ENCODE measurements at regions not wholly inside any gene's neighbourhood (a gene's known extent, or its start where the extent isn't known, plus 50 kb on each side); places are given as distances from the start of the nearest gene placed in this dataset.

DNA sequence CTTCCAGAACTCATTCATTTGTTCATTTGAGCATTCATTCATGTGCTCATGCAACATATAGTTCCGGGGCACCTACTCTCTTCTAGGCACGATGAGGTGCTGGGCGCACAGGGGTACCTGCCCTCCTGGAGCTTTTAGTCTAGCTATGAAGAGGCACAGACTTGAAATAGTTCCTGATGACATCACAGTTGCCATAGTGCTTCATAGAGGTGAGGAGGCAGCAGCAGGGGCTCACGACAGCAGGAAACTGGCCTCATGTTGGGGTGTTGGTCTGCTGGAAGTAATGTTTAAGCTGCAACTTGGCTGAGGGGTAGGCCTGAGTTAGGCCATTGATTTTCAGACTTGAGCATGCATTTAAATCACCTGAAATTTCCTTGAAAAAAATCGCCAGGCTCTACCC lies 195.5 kb downstream of the PHETA1 start:
- DNase-seq: no peak

DNA sequence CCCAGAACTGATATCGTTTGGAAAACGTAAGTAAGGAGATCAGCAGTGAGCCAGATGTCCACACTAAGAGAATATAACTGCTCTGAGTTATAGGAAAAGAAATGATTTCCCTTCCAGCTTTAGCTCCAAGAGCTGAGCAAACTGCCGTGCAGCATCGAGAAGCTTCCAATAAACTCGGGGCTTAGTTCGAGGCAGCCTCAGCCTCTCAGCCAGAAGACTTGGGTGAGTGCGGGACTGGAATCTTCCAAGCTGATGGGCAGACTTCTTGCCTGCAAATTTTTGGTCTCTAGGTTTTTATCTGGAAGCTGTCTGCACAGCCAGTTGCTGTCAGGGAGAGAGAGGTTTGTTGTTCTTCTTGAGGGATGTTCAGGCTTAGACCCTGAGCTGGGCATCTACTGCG lies 196.1 kb downstream of the PHETA1 start:
- no peak for DNase-seq

- DNase-seq: no peak
These were observed 197.1 kb downstream of the PHETA1 start for GRCh38 chr12:111171832-111172231.

DNA sequence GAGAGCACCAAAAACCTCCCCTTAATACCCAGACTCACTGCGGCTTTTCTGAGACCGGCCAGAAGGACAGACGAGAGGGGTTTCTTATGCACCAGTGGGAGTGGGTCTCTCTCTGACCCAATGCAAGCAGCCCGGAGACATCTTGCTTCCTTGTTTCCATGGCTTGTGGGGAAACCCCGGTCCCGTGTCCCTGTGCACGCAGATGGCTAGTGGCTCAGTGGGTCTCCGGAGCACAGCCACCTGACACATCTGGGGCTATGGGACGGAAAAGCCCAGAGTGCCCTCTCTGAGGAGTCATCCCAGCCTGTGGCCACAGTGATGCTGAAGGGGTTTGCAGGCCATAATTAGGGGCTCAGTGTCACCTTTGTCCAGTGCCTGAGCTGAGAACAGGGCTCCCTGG lies 197.6 kb downstream of the PHETA1 start:
- DNase-seq: no peak

DNA sequence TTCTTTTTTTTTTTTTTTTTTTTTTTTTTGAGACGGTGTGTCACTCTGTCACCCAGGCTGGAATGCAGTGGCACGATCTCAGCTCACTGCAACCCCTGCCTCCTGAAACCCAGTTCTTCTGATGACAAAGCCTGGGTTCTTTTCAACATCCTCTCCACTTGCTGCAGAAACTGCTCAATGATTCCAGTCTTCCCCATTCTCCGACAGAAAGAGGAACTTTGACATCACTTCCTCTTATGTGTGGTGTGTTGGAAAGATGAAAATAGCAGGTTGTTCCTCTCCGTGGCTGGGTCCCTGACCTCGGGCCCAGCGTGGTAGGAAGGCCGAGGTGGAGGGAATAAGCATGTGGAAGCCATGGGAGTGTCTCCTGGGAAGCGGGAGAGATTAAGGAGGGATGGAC lies 198.4 kb downstream of the PHETA1 start:
- no peak for DNase-seq

DNA sequence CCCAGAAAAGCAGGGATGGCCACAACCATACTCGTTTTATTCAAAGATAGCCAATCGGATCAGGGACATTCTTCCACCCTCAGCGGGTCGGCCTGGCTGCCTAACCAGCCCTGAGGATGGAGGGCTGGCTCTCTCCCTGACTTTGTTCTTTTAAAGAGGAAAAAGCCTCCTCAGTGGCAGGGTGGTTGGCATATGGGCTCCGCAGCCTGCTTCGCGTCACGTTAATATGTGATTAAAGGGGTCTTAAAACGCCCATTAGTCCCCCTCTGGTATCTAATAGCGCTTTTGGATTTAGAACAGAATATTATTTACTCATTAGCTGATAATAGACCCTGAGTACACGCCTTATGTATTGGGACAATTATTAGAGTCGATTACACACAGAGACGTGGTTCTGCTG lies 199.4 kb downstream of the PHETA1 start:
- DNase-seq: no peak

GRCh38 chr12:111169032-111169431 lies 199.9 kb downstream of the PHETA1 start:
- no peak for DNase-seq

- no peak for DNase-seq
These were observed 200.6 kb downstream of the PHETA1 start for GRCh38 chr12:111168009-111168900.

DNA sequence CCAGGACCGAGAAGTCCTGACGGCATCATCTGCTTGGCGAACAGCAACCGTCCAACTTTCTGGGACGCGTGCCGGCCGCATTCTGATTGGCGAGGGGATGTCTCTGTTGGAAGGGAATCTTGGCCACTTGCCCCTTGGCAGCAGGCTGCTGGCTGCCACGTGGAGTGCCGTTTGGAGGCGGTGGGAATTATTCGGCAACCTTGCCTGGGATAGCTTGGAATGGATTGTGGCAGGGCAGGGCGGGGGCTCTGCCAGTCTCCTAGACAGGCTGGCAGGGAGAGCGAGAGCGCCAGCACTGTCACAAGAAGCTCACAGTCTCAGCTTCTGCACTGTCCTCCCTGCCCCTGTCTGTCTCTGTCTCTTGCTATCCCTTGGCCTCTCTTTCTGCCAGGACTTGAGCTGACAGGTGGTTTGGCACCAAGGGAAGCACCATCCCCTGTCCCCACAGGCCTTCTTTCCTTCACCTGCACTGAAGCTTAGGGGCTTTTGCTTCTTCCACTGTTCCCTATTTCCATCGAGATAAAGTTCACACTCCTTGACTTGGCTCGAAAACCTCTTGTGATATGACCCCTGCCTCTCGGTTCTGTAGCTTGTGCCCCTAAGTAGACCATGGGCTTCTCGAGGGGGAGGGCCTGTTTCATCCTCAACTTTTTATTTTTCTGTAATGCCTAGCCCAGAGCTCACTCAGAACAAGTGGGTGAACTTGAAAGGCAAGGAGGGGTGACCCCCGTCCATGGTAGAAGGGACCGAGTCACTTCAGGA lies 201.9 kb downstream of the PHETA1 start:
- no peak for DNase-seq

DNA sequence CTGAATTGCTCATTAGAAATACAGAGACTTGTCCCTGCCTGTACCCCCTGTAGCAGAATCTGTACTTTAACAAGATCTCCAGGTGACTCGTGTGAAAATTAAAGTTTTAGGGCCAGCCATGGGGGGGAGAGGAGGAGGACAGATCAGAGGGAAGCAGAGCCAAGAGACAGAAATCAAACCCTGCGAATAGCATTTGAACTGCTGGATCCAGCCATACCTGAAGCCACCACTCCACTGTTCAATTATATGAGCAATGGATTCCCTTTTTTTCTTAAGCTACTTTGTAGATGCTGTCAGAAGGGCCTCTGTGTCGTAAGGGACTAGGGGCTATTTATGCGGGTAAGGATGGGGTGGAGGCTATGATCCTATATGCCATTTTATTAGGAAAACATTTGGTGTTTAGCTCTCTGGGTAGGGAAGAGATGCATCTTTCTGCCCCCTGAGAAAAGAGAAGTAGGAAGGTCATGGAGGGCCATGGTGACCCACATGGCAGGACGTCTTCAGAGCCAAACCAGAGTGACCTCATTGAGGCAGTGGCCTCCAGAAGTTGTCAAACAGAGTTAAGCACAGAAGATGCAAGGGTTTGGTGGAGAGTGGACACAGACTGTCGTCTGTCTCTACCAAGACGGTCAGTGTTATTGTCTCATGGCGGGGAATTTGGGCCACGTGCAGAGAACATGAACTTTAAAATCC lies 203.9 kb downstream of the PHETA1 start:
- DNase-seq: no peak

DNA sequence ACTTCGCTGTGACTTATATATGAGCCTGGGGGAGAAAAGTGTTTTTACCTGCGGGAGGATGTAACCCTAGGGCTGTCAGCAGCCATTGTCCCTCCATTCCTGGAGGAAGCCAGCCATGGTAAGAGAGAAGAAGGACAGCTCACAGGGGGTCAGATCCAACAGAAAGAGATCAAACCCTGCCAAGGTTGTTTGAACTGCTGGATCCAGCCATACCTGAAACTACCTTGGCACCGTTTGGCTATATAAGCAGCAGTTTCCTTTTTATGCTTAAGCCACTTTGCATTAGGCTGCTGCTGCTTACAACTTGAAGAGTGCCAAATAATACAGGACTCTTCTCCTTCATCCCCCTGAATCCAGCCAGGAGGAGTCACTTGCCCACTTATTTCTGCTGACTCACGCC lies 205.5 kb downstream of the PHETA1 start:
- DNase-seq: no peak

GRCh38 chr12:111161898-111162297 lies 207.0 kb downstream of the PHETA1 start:
- DNase-seq: no peak

DNA sequence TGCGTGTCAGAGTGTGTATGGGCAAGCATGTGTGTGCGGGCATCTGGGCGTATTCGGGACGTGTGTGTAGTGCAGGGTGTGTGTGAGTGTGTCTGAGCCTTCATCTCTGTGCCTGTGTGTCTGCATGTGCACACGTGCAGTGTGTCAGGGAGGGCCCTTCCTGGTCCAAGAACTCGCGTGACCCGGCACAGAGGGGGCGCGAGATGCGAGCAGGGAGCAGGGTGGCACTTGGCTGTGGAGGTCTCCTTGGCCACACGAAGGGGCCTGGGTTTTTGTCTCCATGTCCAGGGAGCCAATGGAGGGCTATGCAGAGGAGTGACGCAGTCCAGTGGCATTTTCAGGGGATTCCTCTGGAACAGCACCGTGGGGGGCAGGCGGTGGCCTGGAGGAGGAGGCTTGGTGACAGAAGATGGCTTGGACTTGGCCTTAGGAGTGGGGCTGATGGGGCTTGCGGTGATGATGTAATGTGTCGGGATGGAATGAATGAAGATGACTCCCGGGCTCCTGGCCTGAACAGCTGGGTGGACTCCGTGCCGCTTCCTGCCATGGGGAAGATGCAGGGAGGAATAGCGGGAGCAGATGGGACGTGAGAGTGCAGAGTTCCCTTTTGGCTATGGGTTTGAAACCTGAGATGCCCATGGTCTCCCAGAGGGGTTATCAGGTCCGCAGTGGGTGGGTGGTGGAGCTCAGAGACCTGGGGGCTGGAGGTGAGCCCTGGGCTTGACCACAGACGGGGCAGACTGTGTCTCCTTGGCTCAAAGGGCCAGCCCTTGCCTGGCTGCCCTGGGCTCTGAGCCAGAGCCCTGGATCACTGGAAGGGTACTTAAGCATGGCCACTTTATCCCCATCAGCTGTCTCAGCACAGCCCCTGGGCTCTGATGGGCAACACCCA lies 208.3 kb downstream of the PHETA1 start:
- DNase-seq: no peak

GRCh38 chr12:111158992-111159391 lies 209.9 kb downstream of the PHETA1 start:
- no peak for DNase-seq

- DNase-seq: no peak
These were observed 211.4 kb downstream of the PHETA1 start for GRCh38 chr12:111157486-111157885.

DNA sequence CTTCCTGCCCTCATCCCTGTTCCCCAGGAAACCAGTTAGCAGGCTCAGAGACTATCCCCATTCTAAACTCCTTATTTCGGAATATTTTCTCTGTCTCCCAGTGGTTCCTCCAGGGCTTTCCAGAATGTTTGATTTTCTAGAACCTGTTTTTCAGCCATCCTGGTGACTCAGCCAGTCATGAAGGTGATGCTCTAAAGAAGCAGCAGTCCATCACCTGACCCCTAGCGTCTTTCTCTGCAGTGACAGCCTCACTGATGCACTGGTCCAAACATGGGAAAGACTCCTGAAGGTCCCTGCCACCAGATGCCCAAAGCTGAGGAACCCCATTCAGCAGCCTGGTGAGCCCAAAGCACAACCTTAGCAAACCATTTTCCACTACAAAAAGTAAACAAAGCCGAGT lies 212.6 kb downstream of the PHETA1 start:
- no peak for DNase-seq

DNA sequence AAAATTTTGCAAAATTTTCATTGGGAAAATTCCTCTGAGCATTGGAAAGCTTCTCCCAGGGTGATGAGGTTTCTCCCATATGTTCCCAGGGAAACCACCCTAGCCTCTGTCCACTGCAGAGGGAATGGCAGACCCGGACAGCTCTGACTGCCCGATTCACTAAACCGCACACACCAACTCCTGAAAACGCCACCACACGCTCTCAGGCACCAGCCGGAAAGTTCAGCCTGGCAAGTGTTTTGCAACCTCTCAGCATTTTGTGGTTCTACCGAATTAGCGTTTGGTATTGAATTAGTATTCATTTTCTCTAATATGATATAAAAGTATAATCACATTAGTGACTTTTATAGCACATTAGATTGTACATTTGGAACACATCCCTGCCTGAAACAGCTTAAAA lies 213.4 kb downstream of the PHETA1 start:
- DNase-seq: no peak

- DNase-seq: no peak
These were observed 213.9 kb downstream of the PHETA1 start for GRCh38 chr12:111155020-111155419.

GRCh38 chr12:111154147-111154834 lies 214.6 kb downstream of the PHETA1 start:
- DNase-seq: no peak

GRCh38 chr12:111152561-111152960 lies 216.3 kb downstream of the PHETA1 start:
- DNase-seq: no peak

- no peak for DNase-seq
These were observed 217.7 kb downstream of the PHETA1 start for GRCh38 chr12:111150921-111151840.
